ENCODE measurements at regions not wholly inside any gene's neighbourhood (a gene's known extent, or its start where the extent isn't known, plus 50 kb on each side); places are given as distances from the start of the nearest gene placed in this dataset.

GRCh38 chr15:99492716-99493115, 73.1 kb upstream of the MEF2A start:
- TF ChIP-seq, protein P1, sequence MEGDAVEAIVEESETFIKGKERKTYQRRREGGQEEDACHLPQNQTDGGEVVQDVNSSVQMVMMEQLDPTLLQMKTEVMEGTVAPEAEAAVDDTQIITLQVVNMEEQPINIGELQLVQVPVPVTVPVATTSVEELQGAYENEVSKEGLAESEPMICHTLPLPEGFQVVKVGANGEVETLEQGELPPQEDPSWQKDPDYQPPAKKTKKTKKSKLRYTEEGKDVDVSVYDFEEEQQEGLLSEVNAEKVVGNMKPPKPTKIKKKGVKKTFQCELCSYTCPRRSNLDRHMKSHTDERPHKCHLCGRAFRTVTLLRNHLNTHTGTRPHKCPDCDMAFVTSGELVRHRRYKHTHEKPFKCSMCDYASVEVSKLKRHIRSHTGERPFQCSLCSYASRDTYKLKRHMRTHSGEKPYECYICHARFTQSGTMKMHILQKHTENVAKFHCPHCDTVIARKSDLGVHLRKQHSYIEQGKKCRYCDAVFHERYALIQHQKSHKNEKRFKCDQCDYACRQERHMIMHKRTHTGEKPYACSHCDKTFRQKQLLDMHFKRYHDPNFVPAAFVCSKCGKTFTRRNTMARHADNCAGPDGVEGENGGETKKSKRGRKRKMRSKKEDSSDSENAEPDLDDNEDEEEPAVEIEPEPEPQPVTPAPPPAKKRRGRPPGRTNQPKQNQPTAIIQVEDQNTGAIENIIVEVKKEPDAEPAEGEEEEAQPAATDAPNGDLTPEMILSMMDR (conservative IDR thresholded peaks at IDR 0.05; ENCODE audit: low read length): no peak
- no peak for TF ChIP-seq EZH2phosphoT487 (IDR thresholded peaks at IDR 0.05; ENCODE audit: borderline replicate concordance)
